GM12801 (cell line): ENCODE measurements at regions not wholly inside any gene's neighbourhood (a gene's known extent, or its start where the extent isn't known, plus 50 kb on each side); places are given as distances from the start of the nearest gene placed in this dataset.

ENCODE experiments used
- CTCF ChIP-seq: IDR thresholded peaks from one replicate; pipeline ENCODE4 v1.5.1; 2011; ENCODE audit warnings: control low read depth; ENCODE audit not compliant: insufficient read length; ENCODE audit errors: extremely low read depth

GRCh38 chr3:182105875-182106274 is 394.1 kb downstream of the SOX2 start:
- TF ChIP-seq CTCF: no peak

GRCh38 chr3:182108371-182108770 is 396.6 kb downstream of the SOX2 start:
- TF ChIP-seq CTCF: no peak

GRCh38 chr3:182111967-182112366 is 400.2 kb downstream of the SOX2 start:
- no peak for TF ChIP-seq CTCF

GRCh38 chr3:182115328-182116015 is 403.7 kb downstream of the SOX2 start:
- no peak for TF ChIP-seq CTCF

- TF ChIP-seq CTCF: no peak
Observed at GRCh38 chr3:182116386-182116785, 404.7 kb downstream of the SOX2 start.

- TF ChIP-seq CTCF: no peak
Observed at GRCh38 chr3:182117131-182117530, 405.4 kb downstream of the SOX2 start.

GRCh38 chr3:182117583-182117982 is 405.9 kb downstream of the SOX2 start:
- TF ChIP-seq CTCF: no peak

GRCh38 chr3:182118066-182118465 is 406.3 kb downstream of the SOX2 start:
- TF ChIP-seq CTCF: no peak
